GM21526 (cell line): ENCODE measurements at regions not wholly inside any gene's neighbourhood (a gene's known extent, or its start where the extent isn't known, plus 50 kb on each side); places are given as distances from the start of the nearest gene placed in this dataset.

ENCODE experiments used
- ATAC-seq: cut with Tn5 transposase; IDR thresholded peaks from one replicate; pipeline ENCODE4 v1.9.1; 2021; ENCODE audit warnings: moderate library complexity; ENCODE audit not compliant: unreplicated experiment, low FRiP score

- no peak for ATAC-seq
These were observed 325.7 kb downstream of the TGFB2 start for GRCh38 chr1:218670875-218671274.

- ATAC-seq, result no peak
These were observed 326.4 kb downstream of the TGFB2 start for GRCh38 chr1:218671573-218671972.

GRCh38 chr1:218673170-218673569 lies 328.0 kb downstream of the TGFB2 start:
- ATAC-seq, result no peak

GRCh38 chr1:218674280-218674773 lies 329.2 kb downstream of the TGFB2 start:
- no peak for ATAC-seq

- no peak for ATAC-seq
These were observed 331.9 kb downstream of the TGFB2 start for GRCh38 chr1:218677026-218677425.

GRCh38 chr1:218679391-218679790 lies 334.3 kb downstream of the TGFB2 start:
- no peak for ATAC-seq

- ATAC-seq, result no peak
These were observed 335.0 kb downstream of the TGFB2 start for GRCh38 chr1:218679988-218680748.

GRCh38 chr1:218683242-218683641 lies 338.1 kb downstream of the TGFB2 start:
- ATAC-seq, result no peak

- ATAC-seq, result no peak
These were observed 341.1 kb downstream of the TGFB2 start for GRCh38 chr1:218686258-218686657.

- no peak for ATAC-seq
These were observed 341.6 kb downstream of the TGFB2 start for GRCh38 chr1:218686761-218687160.

- ATAC-seq, result no peak
These were observed 347.7 kb downstream of the TGFB2 start for GRCh38 chr1:218692808-218693207.

GRCh38 chr1:218693599-218693998 lies 348.5 kb downstream of the TGFB2 start:
- ATAC-seq, result no peak

- ATAC-seq, result no peak
These were observed 348.9 kb downstream of the TGFB2 start for GRCh38 chr1:218694085-218694484.

GRCh38 chr1:218694636-218695035 lies 349.5 kb downstream of the TGFB2 start:
- ATAC-seq, result no peak

GRCh38 chr1:218695525-218695924 lies 350.4 kb downstream of the TGFB2 start:
- ATAC-seq, result no peak

GRCh38 chr1:218698141-218698540 lies 353.0 kb downstream of the TGFB2 start:
- no peak for ATAC-seq

GRCh38 chr1:218699421-218699820 lies 354.3 kb downstream of the TGFB2 start:
- no peak for ATAC-seq

- ATAC-seq, result no peak
These were observed 354.7 kb downstream of the TGFB2 start for GRCh38 chr1:218699865-218700264.

GRCh38 chr1:218700666-218701065 lies 355.5 kb downstream of the TGFB2 start:
- no peak for ATAC-seq

GRCh38 chr1:218701131-218701530 lies 356.0 kb downstream of the TGFB2 start:
- no peak for ATAC-seq

- ATAC-seq, result no peak
These were observed 357.6 kb downstream of the TGFB2 start for GRCh38 chr1:218702775-218703174.

- no peak for ATAC-seq
These were observed 358.7 kb downstream of the TGFB2 start for GRCh38 chr1:218703836-218704235.
